ENCODE measurements at regions not wholly inside any gene's neighbourhood (a gene's known extent, or its start where the extent isn't known, plus 50 kb on each side); places are given as distances from the start of the nearest gene placed in this dataset.
"Not testable (repeated sequence)": the region's sequence is repeated elsewhere in the genome, so short reads cannot be mapped to it uniquely, and the experiment has no call there.

- TF ChIP-seq CTCF (IDR thresholded peaks at IDR 0.05; ENCODE audit: control insufficient read depth, extremely low read depth, insufficient read depth), result no peak
- DNase-seq (ENCODE audit: low read depth), result no peak
- no peak overlapping the region for H3K4me3 ChIP-seq (ENCODE audit: low read depth, low read length)
Observed at GRCh38 chr16:65373097-65373496, 251.2 kb upstream of the CDH11 start.

GRCh38 chr16:65372171-65372570 lies 250.3 kb upstream of the CDH11 start:
- no peak for TF ChIP-seq CTCF (IDR thresholded peaks at IDR 0.05; ENCODE audit: control insufficient read depth, extremely low read depth, insufficient read depth)
- no peak overlapping the region for H3K4me3 ChIP-seq (ENCODE audit: low read depth, low read length)

GRCh38 chr16:65365732-65366715 lies 244.2 kb upstream of the CDH11 start:
- DNase-seq (ENCODE audit: low read depth), result no peak
- no peak for TF ChIP-seq CTCF (IDR thresholded peaks at IDR 0.05; ENCODE audit: control insufficient read depth, extremely low read depth, insufficient read depth)
- no peak overlapping the region for H3K4me3 ChIP-seq (ENCODE audit: low read depth, low read length)

More at GRCh38 chr16:65372171-65372570, 250.3 kb upstream of the CDH11 start:
- DNase-seq (ENCODE audit: low read depth), result no peak

GRCh38 chr16:65356721-65357120 lies 234.9 kb upstream of the CDH11 start:
- H3K4me3 ChIP-seq (ENCODE audit: low read depth, low read length); DNase-seq (ENCODE audit: low read depth): not testable (repeated sequence)

GRCh38 chr16:65355706-65356105 lies 233.8 kb upstream of the CDH11 start:
- H3K4me3 ChIP-seq (ENCODE audit: low read depth, low read length), result no peak overlapping the region
- TF ChIP-seq CTCF (IDR thresholded peaks at IDR 0.05; ENCODE audit: control insufficient read depth, extremely low read depth, insufficient read depth), result no peak
- DNase-seq (ENCODE audit: low read depth), result no peak

- TF ChIP-seq CTCF (IDR thresholded peaks at IDR 0.05; ENCODE audit: control insufficient read depth, extremely low read depth, insufficient read depth), result no peak
- no peak overlapping the region for H3K4me3 ChIP-seq (ENCODE audit: low read depth, low read length)
- DNase-seq (ENCODE audit: low read depth), result no peak
Observed at GRCh38 chr16:65353183-65353582, 231.3 kb upstream of the CDH11 start.

GRCh38 chr16:65349626-65350025 lies 227.8 kb upstream of the CDH11 start:
- H3K4me3 ChIP-seq (ENCODE audit: low read depth, low read length), result no peak overlapping the region
- no peak for DNase-seq (ENCODE audit: low read depth)
- TF ChIP-seq CTCF (IDR thresholded peaks at IDR 0.05; ENCODE audit: control insufficient read depth, extremely low read depth, insufficient read depth), result no peak
